K562 (cell line): ENCODE measurements at regions not wholly inside any gene's neighbourhood (a gene's known extent, or its start where the extent isn't known, plus 50 kb on each side); places are given as distances from the start of the nearest gene placed in this dataset.

Experiments used
- ATAC-seq: fragments of 200-7000 bp; cut with Tn5 transposase; 3 replicates; pipeline ENCODE4 v1.9.1; 2020; ENCODE audit warnings: moderate library complexity
- BruUV-seq: library from RNA; stranded (reverse); fragments of 400-500 nt; replicated peaks from 2 replicates; lab custom pipeline; 2021; lab: Mats Ljungman, UMichigan
- CTCF ChIA-PET: fragments of 300-600 bp; formaldehyde crosslinking; extraction: SDS; loops from one replicate; lab custom pipeline; 2021; ENCODE audit warnings: low intra/inter-chr PET ratio; lab: Yijun Ruan, JAX
- POLR2A ChIA-PET: fragments of 300-600, 350-650 bp; sonication (Branson Sonifier 250); formaldehyde crosslinking; extraction: SDS; loops from one replicate; lab custom pipeline; 2021; ENCODE audit warnings: antibody characterized with exemption, inconsistent platforms; lab: Yijun Ruan, JAX
- DNase-seq, 4 experiments: peaks; one replicate each; pipeline versions ENCODE4 v3.0.0 to v3.0.0-alpha.2; 2011 to 2018; ENCODE audit warnings: low spot score in 3 of 4, mixed read lengths in 3 of 4; ENCODE audit errors: extremely low read depth in 1 of 4
- FAIRE-seq: peaks from 2 replicates; lab custom pipeline; 2011; peaks lifted over from hg19 to GRCh38; lab: Jason Lieb, UNC
- H2AFZ ChIP-seq: 2 replicates; pipeline ENCODE4 v1.6.0; 2011; ENCODE audit warnings: low read depth, low read length, control low read depth, inconsistent platforms
- H3K27ac ChIP-seq: fragments of 200-600 bp; 3 replicates; pipeline ENCODE4 v1.8.0; 2011; ENCODE audit warnings: low read depth, mild to moderate bottlenecking, control low read depth, inconsistent platforms, low read length, moderate library complexity, mixed read lengths; ENCODE audit errors: extremely low read depth
- H3K27me3 ChIP-seq, 2 experiments: fragments of 300-600 bp in 1 of 2; 2 replicates in 1 of 2; 3 replicates in 1 of 2; pipeline versions ENCODE4 v1.6.0 to v1.8.0; 2011; ENCODE audit warnings: inconsistent platforms in 2 of 2, low read length in 2 of 2, mild to moderate bottlenecking in 1 of 2, mixed read lengths in 1 of 2, moderate library complexity in 1 of 2; ENCODE audit not compliant: control insufficient read depth in 2 of 2, insufficient read depth in 2 of 2
- H3K36me3 ChIP-seq: fragments of 300-600 bp; 3 replicates; pipeline ENCODE4 v1.8.0; 2011; ENCODE audit warnings: mild to moderate bottlenecking, low read length, inconsistent platforms; ENCODE audit not compliant: control insufficient read depth, insufficient read depth
- H3K4me1 ChIP-seq, 2 experiments: fragments of 200-600 bp in 1 of 2; replicated peaks in 1 of 2; 2 replicates in 1 of 2; 3 replicates in 1 of 2; pipeline versions ENCODE4 v1.5.1 to v1.8.0; 2011; ENCODE audit warnings: inconsistent platforms in 2 of 2, low read length in 2 of 2, mild to moderate bottlenecking in 1 of 2, mixed read lengths in 1 of 2, moderate library complexity in 1 of 2; ENCODE audit not compliant: control insufficient read depth in 2 of 2, insufficient read depth in 2 of 2
- H3K4me2 ChIP-seq: 2 replicates; pipeline ENCODE4 v1.6.1; 2011; ENCODE audit warnings: low read length, control low read depth, inconsistent platforms, mixed read lengths; ENCODE audit not compliant: insufficient read depth
- H3K4me3 ChIP-seq: fragments of 200-600 bp; sonication (generic), shearing (Covaris generic); 2 replicates; pipeline ENCODE4 v1.5.1; 2016; ENCODE audit warnings: control low read depth, inconsistent platforms
- H3K79me2 ChIP-seq: fragments of 200-600 bp; 3 replicates; pipeline ENCODE4 v1.8.0; 2011; ENCODE audit warnings: low read length, inconsistent platforms; ENCODE audit not compliant: control insufficient read depth, insufficient read depth
- H3K9ac ChIP-seq, 2 experiments: 2 replicates each; pipeline versions ENCODE4 v1.6.0 to v1.6.1; 2011; ENCODE audit warnings: low read depth in 2 of 2, low read length in 2 of 2, control low read depth in 1 of 2, inconsistent platforms in 1 of 2, mild to moderate bottlenecking in 1 of 2, mixed read lengths in 1 of 2; ENCODE audit not compliant: insufficient read depth in 1 of 2
- H3K9me1 ChIP-seq: one replicate; pipeline ENCODE4 v1.6.0; 2011; ENCODE audit warnings: inconsistent platforms, mild to moderate bottlenecking, low read length, moderate library complexity; ENCODE audit not compliant: control insufficient read depth, insufficient read depth
- H3K9me3 ChIP-seq: replicated peaks from 2 replicates; pipeline ENCODE4 v1.5.1; 2011; ENCODE audit warnings: low read depth, low read length, inconsistent platforms; ENCODE audit not compliant: control insufficient read depth, insufficient read depth
- H4K20me1 ChIP-seq: replicated peaks from 2 replicates; pipeline ENCODE4 v1.6.1; 2011; ENCODE audit warnings: low read length, inconsistent platforms, mixed read lengths; ENCODE audit not compliant: control insufficient read depth, insufficient read depth
- ELF1 ChIP-seq: fragments of 200-800 bp; sonication (Bioruptor generic); IDR thresholded peaks from 2 replicates; pipeline ENCODE4 v1.6.1; 2016; ENCODE audit warnings: missing genetic modification characterization, missing compliant biosample characterization
- ESRRA ChIP-seq: fragments of 450-650 bp; IDR thresholded peaks from 2 replicates; pipeline ENCODE4 v1.6.1; 2014; ENCODE audit warnings: low read depth, mild to moderate bottlenecking, moderate library complexity, borderline replicate concordance
- JUN ChIP-seq, 2 experiments: sonication (generic) in 1 of 2; formaldehyde crosslinking in 1 of 2; IDR thresholded peaks; 2 replicates each; pipeline versions ENCODE4 v1.6.1 to v1.8.0; 2012 to 2022; ENCODE audit warnings: borderline replicate concordance in 2 of 2, mild to moderate bottlenecking in 2 of 2, improper control_type of control experiment in 1 of 2, low read depth in 1 of 2, low read length in 1 of 2, missing genetic modification reagents in 1 of 2
- MECOM ChIP-seq: fragments of 250-450 bp; sonication (Bioruptor Pico); IDR thresholded peaks from 2 replicates; pipeline ENCODE4 v1.8.0; 2022; ENCODE audit warnings: inconsistent platforms
- NRF1 ChIP-seq, 2 experiments: fragments of 450-650 bp; IDR thresholded peaks in 1 of 2; conservative IDR thresholded peaks in 1 of 2; 2 replicates each; pipeline ENCODE4 v1.6.1; 2014; ENCODE audit warnings: mild to moderate bottlenecking in 2 of 2
- SLC30A9 ChIP-seq: fragments of 250-450 bp; sonication (Bioruptor Pico); IDR thresholded peaks from 2 replicates; pipeline ENCODE4 v1.8.0; 2022; ENCODE audit warnings: mild to moderate bottlenecking, moderate library complexity
- WGBS: fragments of 100-300 bp; shearing (Covaris generic); methylation state at CpG from one replicate; pipeline ENCODE4 v1.1.6; 2016; ENCODE audit warnings: low coverage, mixed read lengths; ENCODE audit not compliant: insufficient coverage; ENCODE audit errors: missing lambda C conversion rate; 5-methylcytosine and 5-hydroxymethylcytosine counted together
- in situ Hi-C: fragments of 300-500 bp; cut with MboI; formaldehyde crosslinking; loops from 4 replicates; pipeline ENCODE4 v1.15.0; 2018; ENCODE audit warnings: inconsistent platforms, mixed read lengths
- intact Hi-C: fragments of 100-400 bp; cut with micrococcal nuclease; formaldehyde crosslinking; loops from 2 replicates; pipeline ENCODE4 v1.14.2; 2022
- TF ChIP-seq, protein P1 (sequence below), 3 experiments: fragments of 200-800 bp in 1 of 3; fragments of 250-450 bp in 1 of 3; fragments of 450-650 bp in 1 of 3; sonication (Bioruptor Pico) in 1 of 3; sonication (Bioruptor generic) in 1 of 3; formaldehyde crosslinking in 1 of 3; IDR thresholded peaks; 2 replicates each; pipeline versions ENCODE4 v1.6.1 to v1.8.0; 2016 to 2022; ENCODE audit warnings: mild to moderate bottlenecking in 2 of 3, missing genetic modification characterization in 2 of 3, missing compliant biosample characterization in 1 of 3, moderate library complexity in 1 of 3

DNA sequence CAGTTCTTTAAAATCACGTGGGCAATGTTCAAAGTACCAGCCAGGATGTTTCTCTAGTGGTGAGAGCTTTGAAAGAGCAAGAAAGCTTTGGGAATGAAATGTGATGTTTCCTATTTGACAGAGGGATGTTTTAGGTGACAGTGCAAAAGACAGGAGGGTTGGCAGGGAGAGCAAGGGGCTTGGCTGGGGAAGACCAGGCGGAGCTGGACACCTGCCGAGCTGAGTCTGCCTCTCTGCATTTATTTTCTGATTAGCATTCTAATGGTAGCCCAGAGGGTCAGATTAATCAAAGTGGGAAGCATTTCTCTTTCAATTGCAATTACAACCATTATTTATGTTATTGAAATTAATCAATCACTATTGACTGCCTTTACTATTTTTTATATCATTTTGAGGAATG is 145.4 kb upstream of the RAB12 start:
- POLR2A ChIA-PET = interaction anchor here (0.6 kb wide), 1 partner anchor 24 kb away, joined by 3 read pairs; no protein-coding TSS in a partner anchor
- no peak for DNase-seq
- H3K4me2 ChIP-seq = no peak overlapping the region
- no peak for ATAC-seq
- H3K9ac ChIP-seq = no peak overlapping the region
- H3K9me1 ChIP-seq = no peaks in the 10 kb centered on the region
- peaks cover 0 to 3% of the 10 kb centered on the region in 2 experiments; a peak in 1 of 5 replicates for H3K4me1 ChIP-seq
- peaks cover 16 to 44% of the 10 kb centered on the region in 2 experiments; a peak in 4 of 5 replicates for H3K27me3 ChIP-seq
- no peaks in the 10 kb centered on the region for H3K79me2 ChIP-seq
- intact Hi-C loops = no loop called here
- H3K27ac ChIP-seq = no peak overlapping the region
- H3K36me3 ChIP-seq = no peaks in the 10 kb centered on the region
- CTCF ChIA-PET = no interaction called here
- no peaks in the 10 kb centered on the region for H4K20me1 ChIP-seq
- no peaks in the 10 kb centered on the region for H3K9me3 ChIP-seq
- FAIRE-seq = no peak
- 2% methylated on average over 3 of the region's 3 CpGs for WGBS
- no peak overlapping the region for H3K4me3 ChIP-seq
- in situ Hi-C loops = no loop called here
- no peak overlapping the region for H2AFZ ChIP-seq
- TF ChIP-seq JUN (IDR thresholded peaks at IDR 0.05; ENCODE audit: borderline replicate concordance, low read depth, low read length) (no peak), JUN (CRISPR knock-in tag; IDR thresholded peaks at IDR 0.05; ENCODE audit: borderline replicate concordance) (no peak), NRF1 (conservative IDR thresholded peaks at IDR 0.05 in 1 of 2, IDR thresholded peaks at IDR 0.05 in 1 of 2) (no peak), SLC30A9 (CRISPR knock-in tag) (no peak), MECOM (CRISPR knock-in tag) (no peak), ELF1 (tag) (no peak), ESRRA (no peak)
- TF ChIP-seq, protein P1, sequence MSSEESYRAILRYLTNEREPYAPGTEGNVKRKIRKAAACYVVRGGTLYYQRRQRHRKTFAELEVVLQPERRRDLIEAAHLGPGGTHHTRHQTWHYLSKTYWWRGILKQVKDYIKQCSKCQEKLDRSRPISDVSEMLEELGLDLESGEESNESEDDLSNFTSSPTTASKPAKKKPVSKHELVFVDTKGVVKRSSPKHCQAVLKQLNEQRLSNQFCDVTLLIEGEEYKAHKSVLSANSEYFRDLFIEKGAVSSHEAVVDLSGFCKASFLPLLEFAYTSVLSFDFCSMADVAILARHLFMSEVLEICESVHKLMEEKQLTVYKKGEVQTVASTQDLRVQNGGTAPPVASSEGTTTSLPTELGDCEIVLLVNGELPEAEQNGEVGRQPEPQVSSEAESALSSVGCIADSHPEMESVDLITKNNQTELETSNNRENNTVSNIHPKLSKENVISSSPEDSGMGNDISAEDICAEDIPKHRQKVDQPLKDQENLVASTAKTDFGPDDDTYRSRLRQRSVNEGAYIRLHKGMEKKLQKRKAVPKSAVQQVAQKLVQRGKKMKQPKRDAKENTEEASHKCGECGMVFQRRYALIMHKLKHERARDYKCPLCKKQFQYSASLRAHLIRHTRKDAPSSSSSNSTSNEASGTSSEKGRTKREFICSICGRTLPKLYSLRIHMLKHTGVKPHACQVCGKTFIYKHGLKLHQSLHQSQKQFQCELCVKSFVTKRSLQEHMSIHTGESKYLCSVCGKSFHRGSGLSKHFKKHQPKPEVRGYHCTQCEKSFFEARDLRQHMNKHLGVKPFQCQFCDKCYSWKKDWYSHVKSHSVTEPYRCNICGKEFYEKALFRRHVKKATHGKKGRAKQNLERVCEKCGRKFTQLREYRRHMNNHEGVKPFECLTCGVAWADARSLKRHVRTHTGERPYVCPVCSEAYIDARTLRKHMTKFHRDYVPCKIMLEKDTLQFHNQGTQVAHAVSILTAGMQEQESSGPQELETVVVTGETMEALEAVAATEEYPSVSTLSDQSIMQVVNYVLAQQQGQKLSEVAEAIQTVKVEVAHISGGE (CRISPR knock-in tag; IDR thresholded peaks at IDR 0.05) = no peak
- TF ChIP-seq, all 486 proteins: peak for 0
- no TSS peak for BruUV-seq
